Endothelial cell (in vitro differentiated cells): ENCODE measurements at regions not wholly inside any gene's neighbourhood (a gene's known extent, or its start where the extent isn't known, plus 50 kb on each side); places are given as distances from the start of the nearest gene placed in this dataset.

ENCODE experiments used
- DNase-seq: peaks from one replicate; pipeline ENCODE4 v3.0.0; 2021; ENCODE audit warnings: low spot score
- H3K27ac Mint-ChIP-seq: one replicate; pipeline ENCODE4 v1.8.0; 2021; ENCODE audit warnings: mixed read lengths, inconsistent platforms; ENCODE audit not compliant: unreplicated experiment
- H3K27me3 Mint-ChIP-seq: one replicate; pipeline ENCODE4 v1.8.0; 2021; ENCODE audit warnings: mild to moderate bottlenecking, moderate library complexity, mixed read lengths, inconsistent platforms; ENCODE audit not compliant: unreplicated experiment
- H3K36me3 Mint-ChIP-seq: one replicate; pipeline ENCODE4 v1.8.0; 2021; ENCODE audit warnings: mild to moderate bottlenecking, low read depth, mixed read lengths, inconsistent platforms; ENCODE audit not compliant: unreplicated experiment
- H3K4me1 Mint-ChIP-seq: one replicate; pipeline ENCODE4 v1.8.0; 2021; ENCODE audit warnings: mild to moderate bottlenecking, mixed read lengths, inconsistent platforms; ENCODE audit not compliant: unreplicated experiment
- H3K4me3 Mint-ChIP-seq: one replicate; pipeline ENCODE4 v1.8.0; 2021; ENCODE audit warnings: mild to moderate bottlenecking, mixed read lengths, inconsistent platforms; ENCODE audit not compliant: unreplicated experiment
- H3K9me3 Mint-ChIP-seq: one replicate; pipeline ENCODE4 v1.8.0; 2021; ENCODE audit warnings: mixed read lengths, inconsistent platforms; ENCODE audit not compliant: unreplicated experiment
- TF ChIP-seq, protein P1 (sequence below): fragments of 200-600 bp; sonication (generic); IDR thresholded peaks from one replicate; pipeline ENCODE4 v1.5.0; 2021; ENCODE audit warnings: antibody characterized with exemption; ENCODE audit not compliant: unreplicated experiment

DNA sequence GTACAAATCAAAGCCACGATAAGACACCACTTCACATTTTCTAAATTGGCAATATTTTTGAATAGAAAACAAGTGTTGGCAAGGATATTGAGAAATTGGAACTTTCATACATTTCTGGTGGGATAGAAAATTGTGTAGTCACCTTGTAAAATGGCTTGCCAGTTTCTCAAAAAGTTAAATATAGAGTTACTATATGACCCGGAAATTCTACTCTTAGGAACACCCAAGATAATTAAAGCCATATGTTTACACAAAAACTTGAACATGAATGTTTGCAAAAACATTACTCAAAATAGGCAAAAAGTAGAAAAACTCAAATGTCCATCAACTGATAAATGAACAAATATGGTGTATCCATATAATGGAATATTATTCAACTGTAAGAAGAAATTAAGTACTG lies 552.5 kb downstream of the TBC1D4 start:
- peaks cover 2% of the 10 kb centered on the region for H3K4me1 Mint-ChIP-seq
- no peak overlapping the region for H3K4me3 Mint-ChIP-seq
- no peaks in the 10 kb centered on the region for H3K27me3 Mint-ChIP-seq
- no peak for DNase-seq
- TF ChIP-seq, protein P1, sequence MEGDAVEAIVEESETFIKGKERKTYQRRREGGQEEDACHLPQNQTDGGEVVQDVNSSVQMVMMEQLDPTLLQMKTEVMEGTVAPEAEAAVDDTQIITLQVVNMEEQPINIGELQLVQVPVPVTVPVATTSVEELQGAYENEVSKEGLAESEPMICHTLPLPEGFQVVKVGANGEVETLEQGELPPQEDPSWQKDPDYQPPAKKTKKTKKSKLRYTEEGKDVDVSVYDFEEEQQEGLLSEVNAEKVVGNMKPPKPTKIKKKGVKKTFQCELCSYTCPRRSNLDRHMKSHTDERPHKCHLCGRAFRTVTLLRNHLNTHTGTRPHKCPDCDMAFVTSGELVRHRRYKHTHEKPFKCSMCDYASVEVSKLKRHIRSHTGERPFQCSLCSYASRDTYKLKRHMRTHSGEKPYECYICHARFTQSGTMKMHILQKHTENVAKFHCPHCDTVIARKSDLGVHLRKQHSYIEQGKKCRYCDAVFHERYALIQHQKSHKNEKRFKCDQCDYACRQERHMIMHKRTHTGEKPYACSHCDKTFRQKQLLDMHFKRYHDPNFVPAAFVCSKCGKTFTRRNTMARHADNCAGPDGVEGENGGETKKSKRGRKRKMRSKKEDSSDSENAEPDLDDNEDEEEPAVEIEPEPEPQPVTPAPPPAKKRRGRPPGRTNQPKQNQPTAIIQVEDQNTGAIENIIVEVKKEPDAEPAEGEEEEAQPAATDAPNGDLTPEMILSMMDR = no peak
- H3K9me3 Mint-ChIP-seq = no peaks in the 10 kb centered on the region
- no peaks in the 10 kb centered on the region for H3K36me3 Mint-ChIP-seq
- H3K27ac Mint-ChIP-seq = no peak overlapping the region

GRCh38 chr13:74927823-74928222 lies 554.1 kb downstream of the TBC1D4 start:
- TF ChIP-seq, protein P1 = no peak
- no peak overlapping the region for H3K27ac Mint-ChIP-seq
- no peaks in the 10 kb centered on the region for H3K27me3 Mint-ChIP-seq
- H3K4me3 Mint-ChIP-seq = no peak overlapping the region
- no peaks in the 10 kb centered on the region for H3K36me3 Mint-ChIP-seq
- DNase-seq = no peak
- no peaks in the 10 kb centered on the region for H3K4me1 Mint-ChIP-seq
- no peaks in the 10 kb centered on the region for H3K9me3 Mint-ChIP-seq

- Mint-ChIP-seq H3K4me1 (peaks cover 6% of the 10 kb centered on the region), H3K36me3 (no peaks in the 10 kb centered on the region), H3K27me3 (no peaks in the 10 kb centered on the region), H3K27ac (no peak overlapping the region), H3K9me3 (no peaks in the 10 kb centered on the region), H3K4me3 (no peak overlapping the region)
- TF ChIP-seq, protein P1 = no peak
- no peak for DNase-seq
Observed at GRCh38 chr13:74922963-74923362, 559.0 kb downstream of the TBC1D4 start.

GRCh38 chr13:74921326-74921725 lies 560.6 kb downstream of the TBC1D4 start:
- Mint-ChIP-seq H3K4me1 (peaks cover 6% of the 10 kb centered on the region), H3K27ac (no peak overlapping the region), H3K4me3 (no peak overlapping the region), H3K27me3 (no peaks in the 10 kb centered on the region), H3K36me3 (no peaks in the 10 kb centered on the region), H3K9me3 (no peaks in the 10 kb centered on the region)
- no peak for DNase-seq
- TF ChIP-seq, protein P1 = no peak

GRCh38 chr13:74920920-74921319 lies 561.0 kb downstream of the TBC1D4 start:
- Mint-ChIP-seq H3K27me3 (no peaks in the 10 kb centered on the region), H3K36me3 (no peaks in the 10 kb centered on the region), H3K4me3 (no peak overlapping the region), H3K9me3 (no peaks in the 10 kb centered on the region), H3K27ac (no peak overlapping the region), H3K4me1 (peaks cover 6% of the 10 kb centered on the region)
- no peak for DNase-seq
- TF ChIP-seq, protein P1 = no peak
